Lung (tissue), 11 donors: ENCODE measurements at regions not wholly inside any gene's neighbourhood (a gene's known extent, or its start where the extent isn't known, plus 50 kb on each side); places are given as distances from the start of the nearest gene placed in this dataset.
"Not testable (repeated sequence)": the region's sequence is repeated elsewhere in the genome, so short reads cannot be mapped to it uniquely, and the experiment has no call there.

Experiments used
- ATAC-seq: fragments of 200-7000 bp; cut with Tn5 transposase; one replicate; pipeline ENCODE4 v1.9.1; 2020; ENCODE audit warnings: moderate number of reproducible peaks; ENCODE audit not compliant: insufficient read depth, low FRiP score
- DNase-seq, 3 donors: peaks; one replicate each; pipeline ENCODE4 v3.0.0-alpha.2; 2013 to 2017
- H3K27ac ChIP-seq, 2 donors: one replicate each; pipeline ENCODE4 v1.5.1; 2013; ENCODE audit warnings: mild to moderate bottlenecking in 2 of 2, moderate library complexity in 2 of 2, control low read depth in 1 of 2, inconsistent platforms in 1 of 2, low read depth in 1 of 2, low read length in 1 of 2
- H3K27me3 ChIP-seq, 3 donors: one replicate each; pipeline ENCODE4 v1.5.1; 2013; ENCODE audit warnings: low read length in 2 of 3; ENCODE audit not compliant: control insufficient read depth in 3 of 3, insufficient read depth in 3 of 3
- H3K36me3 ChIP-seq, 4 donors: one replicate each; pipeline ENCODE4 v1.5.1; 2013; ENCODE audit warnings: low read length in 4 of 4, mild to moderate bottlenecking in 1 of 4, moderate library complexity in 1 of 4; ENCODE audit not compliant: control insufficient read depth in 4 of 4, insufficient read depth in 4 of 4
- H3K4me1 ChIP-seq, 5 donors: one replicate each; pipeline ENCODE4 v1.5.1; 2013; ENCODE audit warnings: low read length in 5 of 5, mild to moderate bottlenecking in 2 of 5, moderate library complexity in 1 of 5; ENCODE audit not compliant: control insufficient read depth in 5 of 5, insufficient read depth in 5 of 5
- H3K4me3 ChIP-seq: one replicate; pipeline ENCODE4 v1.5.1; 2013; ENCODE audit warnings: mild to moderate bottlenecking, control low read depth, moderate library complexity
- H3K9ac ChIP-seq, 2 donors: one replicate each; pipeline ENCODE4 v1.5.1; 2013; ENCODE audit warnings: low read length in 2 of 2, control low read depth in 1 of 2; ENCODE audit not compliant: insufficient read depth in 1 of 2
- H3K9me3 ChIP-seq, 4 donors: one replicate each; pipeline ENCODE4 v1.5.1; 2013; ENCODE audit warnings: low read length in 3 of 4, mild to moderate bottlenecking in 1 of 4, moderate library complexity in 1 of 4; ENCODE audit not compliant: control insufficient read depth in 4 of 4, insufficient read depth in 3 of 4
- WGBS, 2 donors: extraction: QIAGEN DNeasy Blood & Tissue Kit; methylation state at CpG; one replicate each; pipeline ENCODE4 v1.1.7; 2013; 5-methylcytosine and 5-hydroxymethylcytosine counted together
- TF ChIP-seq, protein P1 (sequence below): IDR thresholded peaks from 2 replicates; pipeline ENCODE4 v1.5.1; 2012; ENCODE audit warnings: mild to moderate bottlenecking; ENCODE audit errors: control extremely low read depth, extremely low read depth
- donor health status: control.
- donor health status: control.
- donor health status: Bipolar disorder and iron deficiency.
- donor health status: healthy.
- donor health status: DM: yes; HTN: yes; CAD: no.

DNA sequence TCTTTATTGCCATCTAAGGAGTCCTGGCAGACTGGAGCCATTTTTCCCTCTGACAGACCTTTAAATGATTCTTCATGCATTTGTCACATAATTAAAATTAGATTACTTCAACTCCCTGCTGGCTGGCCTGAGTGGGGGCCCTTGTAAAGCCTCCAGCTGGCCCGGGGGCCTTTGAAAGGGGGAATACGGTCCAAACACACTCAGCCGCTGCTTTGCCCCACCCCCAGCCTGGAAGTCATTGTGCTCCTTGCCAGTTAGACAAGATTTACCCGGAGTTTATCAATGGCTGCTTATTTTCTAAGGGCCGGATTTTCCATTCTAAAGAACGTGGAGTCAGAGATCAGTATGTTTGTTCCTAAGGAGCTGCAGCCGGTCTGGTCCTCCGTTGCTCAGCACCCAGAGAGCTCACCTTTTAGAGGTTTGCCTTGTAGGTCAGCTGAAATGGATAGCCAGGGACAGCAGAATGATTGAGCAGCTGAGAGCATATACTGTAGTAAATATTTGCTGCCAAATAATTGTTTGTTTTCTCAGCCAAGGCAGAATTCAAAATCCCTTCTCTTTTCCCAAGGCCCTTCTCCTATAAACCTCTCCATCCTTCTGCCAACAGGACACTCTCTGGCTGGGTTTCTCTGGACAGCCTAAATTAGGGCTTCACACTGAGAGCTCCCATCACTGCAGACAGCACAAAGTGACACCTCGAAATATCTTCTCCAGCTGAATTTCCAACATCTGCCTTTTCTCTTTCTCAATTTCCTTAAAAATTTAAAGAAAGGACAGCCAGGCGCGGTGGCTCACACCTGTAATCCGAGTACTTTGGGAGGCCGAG lies 68.4 kb upstream of the RBM24 start:
- H3K9me3 ChIP-seq: no peaks in the 10 kb centered on the region
- no peaks in the 10 kb centered on the region for H3K36me3 ChIP-seq
- TF ChIP-seq, protein P1, sequence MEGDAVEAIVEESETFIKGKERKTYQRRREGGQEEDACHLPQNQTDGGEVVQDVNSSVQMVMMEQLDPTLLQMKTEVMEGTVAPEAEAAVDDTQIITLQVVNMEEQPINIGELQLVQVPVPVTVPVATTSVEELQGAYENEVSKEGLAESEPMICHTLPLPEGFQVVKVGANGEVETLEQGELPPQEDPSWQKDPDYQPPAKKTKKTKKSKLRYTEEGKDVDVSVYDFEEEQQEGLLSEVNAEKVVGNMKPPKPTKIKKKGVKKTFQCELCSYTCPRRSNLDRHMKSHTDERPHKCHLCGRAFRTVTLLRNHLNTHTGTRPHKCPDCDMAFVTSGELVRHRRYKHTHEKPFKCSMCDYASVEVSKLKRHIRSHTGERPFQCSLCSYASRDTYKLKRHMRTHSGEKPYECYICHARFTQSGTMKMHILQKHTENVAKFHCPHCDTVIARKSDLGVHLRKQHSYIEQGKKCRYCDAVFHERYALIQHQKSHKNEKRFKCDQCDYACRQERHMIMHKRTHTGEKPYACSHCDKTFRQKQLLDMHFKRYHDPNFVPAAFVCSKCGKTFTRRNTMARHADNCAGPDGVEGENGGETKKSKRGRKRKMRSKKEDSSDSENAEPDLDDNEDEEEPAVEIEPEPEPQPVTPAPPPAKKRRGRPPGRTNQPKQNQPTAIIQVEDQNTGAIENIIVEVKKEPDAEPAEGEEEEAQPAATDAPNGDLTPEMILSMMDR: no peak
- H3K27me3 ChIP-seq: no peaks in the 10 kb centered on the region
- H3K9ac ChIP-seq: no peak overlapping the region
- ATAC-seq (no peak), DNase-seq (peak; percentile 97 to 99 (median 98))
- WGBS, 2 donors: 54 to 75% methylated on average over 13 of the region's 13 CpGs
- peak overlapping the region in 1 of 2 donors; percentile 70 for H3K27ac ChIP-seq
- H3K4me1 ChIP-seq: peaks cover 0 to 28% (median 1%) of the 10 kb centered on the region in 5 donors
- no peak overlapping the region for H3K4me3 ChIP-seq

DNA sequence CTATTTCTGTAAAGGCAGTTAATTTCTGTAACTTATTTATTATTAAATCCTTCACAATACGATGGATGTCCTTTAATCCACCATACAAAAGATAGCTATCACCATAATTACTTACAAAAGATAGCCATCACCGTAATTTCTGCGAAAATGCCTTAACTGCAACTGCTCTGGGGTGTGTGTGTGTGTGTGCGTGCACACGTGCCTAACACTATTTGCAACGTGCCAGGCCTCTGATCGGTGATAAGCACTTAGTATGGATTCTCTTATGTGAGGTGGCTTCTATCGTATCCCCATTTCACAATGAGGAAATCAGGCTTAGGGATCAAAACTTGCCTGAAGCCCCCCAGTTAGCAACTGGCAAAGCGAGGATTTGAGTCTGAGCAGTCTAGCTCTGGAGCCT lies 67.1 kb upstream of the RBM24 start:
- Histone ChIP-seq H3K9ac (no peak overlapping the region), H3K4me3 (no peak overlapping the region), H3K4me1 (peaks cover 0 to 29% (median 5%) of the 10 kb centered on the region in 5 donors), H3K36me3 (no peaks in the 10 kb centered on the region), H3K27me3 (no peaks in the 10 kb centered on the region), H3K9me3 (no peaks in the 10 kb centered on the region), H3K27ac (no peak overlapping the region)
- TF ChIP-seq, protein P1: no peak
- DNase-seq (no peak), ATAC-seq (no peak)
- WGBS, 2 donors: 88 to 93% methylated on average over 9 of the region's 9 CpGs

DNA sequence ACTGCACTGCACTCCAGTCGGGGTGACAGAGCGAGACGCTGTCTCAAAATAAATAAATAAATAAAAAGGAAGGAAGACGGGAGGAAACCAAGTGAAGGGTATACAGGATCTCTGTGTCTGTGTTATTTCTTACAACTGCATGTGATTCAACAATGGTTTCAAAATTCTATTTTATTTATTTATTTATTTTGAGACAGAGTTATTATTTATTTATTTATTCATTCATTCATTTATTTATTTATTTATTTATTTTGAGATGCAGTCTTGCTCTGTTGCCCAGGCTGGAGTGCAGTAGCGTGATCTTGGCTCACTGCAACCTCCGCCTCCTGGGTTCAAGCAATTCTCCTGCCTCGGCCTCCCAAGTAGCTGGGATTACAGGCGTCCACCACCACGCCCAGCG lies 64.2 kb upstream of the RBM24 start:
- not testable (repeated sequence) for H3K4me3 ChIP-seq, H3K9ac ChIP-seq, H3K36me3 ChIP-seq, ATAC-seq, H3K27ac ChIP-seq, DNase-seq, H3K27me3 ChIP-seq, H3K9me3 ChIP-seq
- WGBS, 2 donors: 89% methylated on average over 10 of the region's 10 CpGs
- peaks cover 0 to 25% (median 7%) of the 10 kb centered on the region in 5 donors for H3K4me1 ChIP-seq

DNA sequence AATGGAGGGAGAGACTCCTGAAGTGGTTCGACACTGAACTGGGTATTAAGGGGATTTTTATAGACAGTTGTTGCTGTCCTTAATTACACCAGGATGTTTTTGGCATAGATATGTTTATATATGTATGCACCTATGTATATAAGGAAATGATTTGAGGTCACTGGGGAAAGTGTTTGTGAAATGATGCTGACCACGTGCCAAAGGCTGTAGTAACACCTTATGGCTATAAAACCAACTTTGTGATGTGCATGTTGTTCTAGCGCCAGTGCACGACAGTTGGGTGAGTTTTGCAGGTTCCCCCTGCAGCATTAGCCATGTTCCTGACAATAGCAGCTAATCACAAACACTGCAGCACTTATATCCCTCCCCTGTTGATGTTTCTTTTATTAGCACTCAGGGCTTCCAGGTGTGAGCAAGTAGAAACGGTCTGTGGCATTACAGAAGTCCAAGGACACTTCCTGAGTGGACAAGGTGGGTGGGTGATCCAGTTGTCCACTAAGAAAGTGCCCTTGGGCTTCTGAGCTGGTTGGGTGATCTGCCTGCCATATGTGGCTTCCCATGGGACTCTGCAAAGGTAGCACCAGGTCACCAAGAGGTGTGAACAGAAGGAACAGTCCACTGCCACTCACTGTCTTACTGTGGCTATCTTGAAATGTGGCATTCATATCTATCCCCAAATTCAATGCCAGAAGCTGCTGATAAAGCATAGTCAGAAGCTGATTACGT lies 63.0 kb upstream of the RBM24 start:
- no peak overlapping the region for H3K4me3 ChIP-seq
- WGBS, 2 donors: 74 to 76% methylated on average over 6 of the region's 6 CpGs
- no peaks in the 10 kb centered on the region for H3K27me3 ChIP-seq
- H3K9ac ChIP-seq: no peak overlapping the region
- no peak overlapping the region for H3K27ac ChIP-seq
- ATAC-seq: no peak
- peaks cover 0 to 13% (median 0%) of the 10 kb centered on the region in 5 donors for H3K4me1 ChIP-seq
- TF ChIP-seq, protein P1: no peak
- H3K36me3 ChIP-seq: no peaks in the 10 kb centered on the region
- H3K9me3 ChIP-seq: no peaks in the 10 kb centered on the region
- no peak for DNase-seq
